Aorta (tissue), 5 donors: ENCODE measurements at regions not wholly inside any gene's neighbourhood (a gene's known extent, or its start where the extent isn't known, plus 50 kb on each side); places are given as distances from the start of the nearest gene placed in this dataset.

Experiments used
- ATAC-seq: fragments of 200-7000 bp; cut with Tn5 transposase; one replicate; pipeline ENCODE4 v1.9.1; 2022; ENCODE audit warnings: moderate library complexity; ENCODE audit not compliant: low FRiP score
- DNase-seq, 2 donors: peaks; one replicate each; pipeline ENCODE4 v3.0.0-alpha.2; 2020
- H3K27ac ChIP-seq, 2 donors: one replicate each; pipeline ENCODE4 v1.5.1; 2013; ENCODE audit warnings: low read length in 2 of 2, mild to moderate bottlenecking in 2 of 2, moderate library complexity in 2 of 2, control low read depth in 1 of 2, inconsistent platforms in 1 of 2, low read depth in 1 of 2
- H3K27me3 ChIP-seq, 2 donors: one replicate each; pipeline ENCODE4 v1.6.1; 2013; ENCODE audit warnings: control low read depth in 1 of 2, low read length in 1 of 2, mild to moderate bottlenecking in 1 of 2, moderate library complexity in 1 of 2; ENCODE audit not compliant: insufficient read depth in 2 of 2, control insufficient read depth in 1 of 2
- H3K36me3 ChIP-seq, 2 donors: one replicate each; pipeline ENCODE4 v1.6.1; 2013; ENCODE audit warnings: control low read depth in 1 of 2, low read length in 1 of 2, mild to moderate bottlenecking in 1 of 2; ENCODE audit not compliant: insufficient read depth in 2 of 2, control insufficient read depth in 1 of 2
- H3K4me1 ChIP-seq, 2 donors: one replicate each; pipeline ENCODE4 v1.6.1; 2013; ENCODE audit warnings: low read length in 2 of 2, control low read depth in 1 of 2, mild to moderate bottlenecking in 1 of 2, moderate library complexity in 1 of 2; ENCODE audit not compliant: insufficient read depth in 2 of 2, control insufficient read depth in 1 of 2
- H3K4me3 ChIP-seq, 2 donors: one replicate each; pipeline ENCODE4 v1.5.1; 2013; ENCODE audit warnings: low read length in 2 of 2, control low read depth in 1 of 2, mild to moderate bottlenecking in 1 of 2
- H3K9me3 ChIP-seq: one replicate; pipeline ENCODE4 v1.6.1; 2013; ENCODE audit warnings: mild to moderate bottlenecking, low read length; ENCODE audit not compliant: control insufficient read depth
- WGBS, 2 donors: extraction: QIAGEN DNeasy Blood & Tissue Kit; methylation state at CpG; one replicate each; pipeline ENCODE4 v1.1.7; 2013; 5-methylcytosine and 5-hydroxymethylcytosine counted together
- intact Hi-C, 2 donors: fragments of 100-400 bp; cut with DNase I; formaldehyde crosslinking; loops; one replicate each; pipeline versions ENCODE4 v1.14.2 to v1.15.0; 2022
- donor health status: healthy with polysubstance abuse.
- donor health status: Bipolar disorder and iron deficiency.
- donor health status: DM: no; HTN: no; CAD: no.
- donor health status: DM: no; HTN: no; CAD: no.
- donor health status: DM: yes; HTN: yes; CAD: no.

GRCh38 chr1:234907940-234908405 lies 220.7 kb downstream of the TOMM20 start:
- DNase-seq (no peak), ATAC-seq (peak; percentile 58)
- 75 to 78% methylated on average over 6 of the region's 6 CpGs for WGBS, 2 donors
- Histone ChIP-seq H3K9me3 (no peaks in the 10 kb centered on the region), H3K27me3 (no peaks in the 10 kb centered on the region), H3K27ac (no peak overlapping the region), H3K36me3 (no peaks in the 10 kb centered on the region), H3K4me1 (peaks cover 5 to 6% of the 10 kb centered on the region in 2 donors), H3K4me3 (no peak overlapping the region)
- intact Hi-C loops, result no loop called here

- Histone ChIP-seq H3K27ac (no peak overlapping the region), H3K9me3 (no peaks in the 10 kb centered on the region), H3K4me1 (peaks cover 5 to 6% of the 10 kb centered on the region in 2 donors), H3K27me3 (no peaks in the 10 kb centered on the region), H3K4me3 (no peak overlapping the region), H3K36me3 (no peaks in the 10 kb centered on the region)
- 90% methylated on average over 10 of the region's 10 CpGs for WGBS, 2 donors
- DNase-seq (peak in 1 of 2 donors; percentile 9), ATAC-seq (peak; percentile 4)
- intact Hi-C loops, result no loop called here
Observed at GRCh38 chr1:234907208-234907939, 221.3 kb downstream of the TOMM20 start.

- Histone ChIP-seq H3K9me3 (no peaks in the 10 kb centered on the region), H3K27me3 (no peaks in the 10 kb centered on the region), H3K27ac (no peak overlapping the region), H3K4me1 (no peaks in the 10 kb centered on the region), H3K4me3 (no peak overlapping the region), H3K36me3 (no peaks in the 10 kb centered on the region)
- DNase-seq (peak in 1 of 2 donors; percentile 37), ATAC-seq (no peak)
- 96 to 99% methylated on average over 5 of the region's 5 CpGs for WGBS, 2 donors
- intact Hi-C loops, result no loop called here
Observed at GRCh38 chr1:234906654-234907053, 222.0 kb downstream of the TOMM20 start.

DNA sequence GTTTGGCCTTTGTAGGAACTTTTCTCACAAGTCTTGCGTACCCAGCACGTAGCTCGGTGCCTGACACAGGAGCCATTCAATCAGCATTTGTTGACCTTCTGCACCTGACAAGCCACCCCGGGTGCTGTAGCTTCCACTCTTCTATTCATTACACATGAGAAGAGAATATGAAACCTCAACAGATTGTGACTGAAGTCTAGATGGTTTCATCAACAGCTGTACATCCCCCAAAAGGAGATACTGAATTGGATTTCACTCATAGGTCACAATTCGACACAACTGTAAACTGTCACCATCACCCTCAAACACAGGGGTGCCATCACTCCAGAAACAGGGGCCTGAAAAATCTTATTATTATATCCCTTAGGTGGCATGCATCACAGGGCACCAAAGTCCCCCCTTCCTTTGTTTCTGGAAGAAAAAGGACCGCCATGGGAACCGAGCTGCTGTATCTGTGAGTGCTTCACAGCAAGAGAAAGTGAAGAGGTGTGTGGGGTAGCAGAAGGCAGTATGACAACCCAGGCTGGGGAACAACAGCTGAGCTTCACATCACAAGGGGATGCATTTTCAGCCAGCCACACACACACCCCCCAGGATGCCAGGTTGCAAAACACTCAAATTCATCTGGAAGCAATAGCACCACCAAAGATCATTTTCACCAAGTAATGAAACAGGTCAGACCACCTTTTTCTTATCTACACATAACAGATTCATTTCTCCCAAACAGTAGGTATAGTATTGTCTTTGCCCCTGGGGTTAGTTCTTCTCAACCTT lies 225.7 kb downstream of the TOMM20 start:
- Histone ChIP-seq H3K4me3 (no peak overlapping the region), H3K36me3 (no peaks in the 10 kb centered on the region), H3K4me1 (no peaks in the 10 kb centered on the region), H3K27ac (no peak overlapping the region), H3K9me3 (no peaks in the 10 kb centered on the region), H3K27me3 (no peaks in the 10 kb centered on the region)
- 96 to 98% methylated on average over 7 of the region's 7 CpGs for WGBS, 2 donors
- ATAC-seq, result no peak
- intact Hi-C loops, result no loop called here
- DNase-seq, result peak in 1 of 2 donors; percentile 4

GRCh38 chr1:234901491-234902049 lies 227.1 kb downstream of the TOMM20 start:
- no peaks in the 10 kb centered on the region for H3K4me1 ChIP-seq
- DNase-seq, result peak in 1 of 2 donors; percentile 9
- no peak overlapping the region for H3K27ac ChIP-seq
- no peaks in the 10 kb centered on the region for H3K36me3 ChIP-seq
- WGBS, 2 donors, result 84 to 91% methylated on average over 10 of the region's 10 CpGs
- H3K4me3 ChIP-seq, result no peak overlapping the region
- intact Hi-C loops, result no loop called here
- H3K9me3 ChIP-seq, result no peaks in the 10 kb centered on the region
- ATAC-seq, result no peak
- no peaks in the 10 kb centered on the region for H3K27me3 ChIP-seq

GRCh38 chr1:234900595-234900994 lies 228.0 kb downstream of the TOMM20 start:
- no peak overlapping the region for H3K4me3 ChIP-seq
- no peaks in the 10 kb centered on the region for H3K4me1 ChIP-seq
- no peaks in the 10 kb centered on the region for H3K9me3 ChIP-seq
- intact Hi-C loops, result no loop called here
- DNase-seq (peak in 1 of 2 donors; percentile 23), ATAC-seq (no peak)
- no peak overlapping the region for H3K27ac ChIP-seq
- no peaks in the 10 kb centered on the region for H3K27me3 ChIP-seq
- no peaks in the 10 kb centered on the region for H3K36me3 ChIP-seq
- WGBS, 2 donors, result 91 to 94% methylated on average over 3 of the region's 3 CpGs

DNA sequence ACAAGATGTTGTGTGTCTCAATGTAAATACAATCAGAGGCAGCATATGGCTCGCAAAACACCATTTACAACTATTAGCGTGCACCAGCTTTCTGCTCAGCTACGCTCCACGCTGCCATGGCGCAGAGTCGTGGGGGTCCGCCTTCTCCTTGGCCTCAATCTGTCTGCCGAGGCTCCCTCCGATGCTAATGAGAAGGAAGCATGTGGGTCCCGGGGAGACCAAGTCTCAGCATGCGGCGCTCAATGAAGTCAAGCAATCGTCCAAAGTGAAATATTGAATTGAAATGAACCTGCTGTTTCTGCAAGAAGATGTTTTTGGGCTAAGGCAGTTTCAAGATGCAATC lies 228.9 kb downstream of the TOMM20 start:
- peak in 1 of 2 donors; percentile 50 for DNase-seq
- WGBS, 2 donors, result 90 to 91% methylated on average over 13 of the region's 13 CpGs
- no peak for ATAC-seq

DNA sequence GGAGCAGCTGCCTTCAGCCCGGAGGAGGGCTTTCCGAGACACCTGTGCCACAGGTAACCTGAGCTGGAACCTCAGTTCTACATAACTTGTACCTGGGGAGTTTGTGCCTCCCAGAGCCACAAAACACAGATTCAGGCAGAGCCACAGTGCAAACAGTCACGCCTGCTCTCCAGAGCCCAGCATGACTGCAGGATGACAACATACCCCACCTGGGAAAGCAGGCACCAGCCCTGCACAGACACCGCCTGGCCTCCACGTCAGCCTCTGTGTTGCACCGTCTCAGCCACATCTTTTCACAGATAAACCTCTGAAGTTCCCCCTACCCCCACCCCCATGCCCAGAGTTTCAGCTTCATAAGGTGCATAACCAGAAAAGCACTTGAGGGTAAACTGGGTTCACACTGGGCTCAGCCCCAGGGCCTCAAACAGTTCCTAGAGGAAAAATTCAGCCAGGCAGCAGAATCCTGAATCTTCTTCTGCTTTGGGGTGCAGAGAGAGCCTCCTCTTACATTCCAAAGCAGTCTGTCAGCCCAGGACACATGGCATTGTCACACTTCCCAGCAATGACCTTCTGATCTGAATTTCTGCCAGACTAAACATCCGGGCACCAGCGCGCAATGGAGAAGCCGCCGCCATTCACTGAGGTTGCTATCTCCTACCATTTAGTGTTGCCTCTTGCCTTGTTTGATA lies 229.5 kb downstream of the TOMM20 start:
- Histone ChIP-seq H3K4me1 (no peaks in the 10 kb centered on the region), H3K27me3 (no peaks in the 10 kb centered on the region), H3K27ac (no peak overlapping the region), H3K9me3 (no peaks in the 10 kb centered on the region), H3K4me3 (no peak overlapping the region), H3K36me3 (no peaks in the 10 kb centered on the region)
- peak in 1 of 2 donors; percentile 62 for DNase-seq
- ATAC-seq, result no peak
- intact Hi-C loops, result no loop called here
- 69 to 71% methylated on average over 11 of the region's 11 CpGs for WGBS, 2 donors

More for the DNA sequence above, 228.9 kb downstream of the TOMM20 start:
- H3K4me3 ChIP-seq, result no peak overlapping the region
- H3K27ac ChIP-seq, result no peak overlapping the region
- no peaks in the 10 kb centered on the region for H3K36me3 ChIP-seq
- no peaks in the 10 kb centered on the region for H3K27me3 ChIP-seq
- H3K4me1 ChIP-seq, result no peaks in the 10 kb centered on the region
- intact Hi-C loops, result no loop called here
- H3K9me3 ChIP-seq, result no peaks in the 10 kb centered on the region
